Activated naive CD8-positive, alpha-beta T cell treated with anti-CD3 and anti-CD28 coated beads for 36 hours (primary cell): ENCODE measurements at regions not wholly inside any gene's neighbourhood (a gene's known extent, or its start where the extent isn't known, plus 50 kb on each side); places are given as distances from the start of the nearest gene placed in this dataset.

Experiments
- DNase-seq: peaks from one replicate; pipeline ENCODE4 v3.0.0; 2021
- H3K27ac Mint-ChIP-seq: one replicate; pipeline ENCODE4 v1.8.0; 2022; ENCODE audit warnings: mild to moderate bottlenecking, moderate library complexity, mixed read lengths
- H3K27me3 Mint-ChIP-seq: one replicate; pipeline ENCODE4 v1.8.0; 2022; ENCODE audit warnings: mild to moderate bottlenecking, mixed read lengths
- H3K36me3 Mint-ChIP-seq: one replicate; pipeline ENCODE4 v1.8.0; 2021; ENCODE audit warnings: mild to moderate bottlenecking, mixed read lengths
- H3K4me1 Mint-ChIP-seq: one replicate; pipeline ENCODE4 v1.8.0; 2021; ENCODE audit warnings: mixed read lengths
- H3K4me3 Mint-ChIP-seq: one replicate; pipeline ENCODE4 v1.8.0; 2022; ENCODE audit warnings: mild to moderate bottlenecking, moderate library complexity, mixed read lengths
- H3K9me3 Mint-ChIP-seq: one replicate; pipeline ENCODE4 v1.8.0; 2022; ENCODE audit warnings: mixed read lengths

DNA sequence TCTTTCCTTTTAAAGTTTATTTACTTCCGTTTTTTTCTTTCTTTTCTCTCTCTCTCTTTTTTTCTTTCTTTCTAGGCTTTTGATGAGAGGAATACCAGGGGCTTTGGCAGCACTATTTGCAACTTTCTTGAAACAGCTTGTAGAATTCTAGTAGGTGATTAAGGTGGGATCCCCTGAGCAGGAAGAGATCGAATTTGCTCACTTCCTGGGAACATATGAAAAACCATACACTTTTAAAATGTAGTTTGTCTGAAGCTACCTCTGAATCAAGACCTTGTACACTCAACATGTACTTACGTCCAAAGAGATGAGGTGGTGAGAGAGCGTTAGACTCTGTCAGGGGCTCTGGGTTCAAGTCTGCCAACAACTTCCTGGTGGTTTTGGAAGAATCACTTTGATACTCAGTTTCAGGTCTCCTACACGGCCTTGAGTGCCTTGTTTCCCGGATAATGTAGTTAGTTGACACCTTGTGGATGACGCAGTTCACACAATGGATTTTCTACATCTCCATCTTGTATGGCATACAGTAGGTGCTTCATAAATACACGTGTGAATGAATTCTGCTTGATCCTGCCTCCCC lies 229.1 kb downstream of the MYCN start:
- H3K36me3 Mint-ChIP-seq = no peaks in the 10 kb centered on the region
- no peak overlapping the region for H3K27ac Mint-ChIP-seq
- no peak overlapping the region for H3K4me3 Mint-ChIP-seq

DNA sequence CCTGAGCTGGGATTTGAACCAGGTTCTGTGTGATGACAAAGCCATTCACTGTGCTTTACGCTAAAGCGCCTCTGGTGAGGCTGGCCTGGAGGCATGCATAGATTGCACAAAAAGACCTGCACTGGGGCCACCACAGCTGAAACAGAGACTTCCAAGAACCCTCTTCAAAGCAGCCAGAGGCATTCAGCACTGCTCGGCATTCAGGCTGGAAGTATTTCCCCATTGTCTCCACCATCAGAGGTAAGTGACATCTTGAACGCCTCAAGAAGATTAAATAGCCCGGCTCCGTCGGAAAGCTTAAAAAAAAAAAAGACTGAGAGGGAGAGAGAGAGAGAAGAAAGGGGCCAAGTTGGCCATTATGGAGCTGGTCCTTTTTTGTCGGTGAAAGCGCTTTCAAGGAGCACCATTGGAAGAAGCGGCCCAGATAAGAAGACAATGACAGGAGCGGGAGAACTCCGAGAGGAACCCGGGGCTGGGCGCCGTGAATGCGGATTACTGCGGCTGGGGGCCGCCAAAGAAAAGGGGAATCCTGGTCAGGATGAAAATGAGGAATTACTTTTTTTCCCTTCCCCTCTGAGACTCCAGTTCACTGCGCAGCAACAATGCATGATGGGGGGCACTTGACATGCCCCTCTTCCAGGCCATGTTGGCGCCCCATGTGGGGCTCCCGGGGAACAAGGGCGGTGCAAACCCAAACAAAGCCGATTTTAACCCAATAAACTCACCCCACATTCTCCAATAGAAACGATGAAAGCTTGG lies 228.3 kb downstream of the MYCN start:
- no peaks in the 10 kb centered on the region for H3K9me3 Mint-ChIP-seq
- H3K27ac Mint-ChIP-seq = no peak overlapping the region
- DNase-seq = no peak
- no peak overlapping the region for H3K4me3 Mint-ChIP-seq
- no peaks in the 10 kb centered on the region for H3K27me3 Mint-ChIP-seq
- no peaks in the 10 kb centered on the region for H3K4me1 Mint-ChIP-seq
- H3K36me3 Mint-ChIP-seq = no peaks in the 10 kb centered on the region

More for the DNA sequence above, 229.1 kb downstream of the MYCN start:
- no peaks in the 10 kb centered on the region for H3K9me3 Mint-ChIP-seq
- H3K4me1 Mint-ChIP-seq = no peaks in the 10 kb centered on the region
- no peaks in the 10 kb centered on the region for H3K27me3 Mint-ChIP-seq
- DNase-seq = no peak

DNA sequence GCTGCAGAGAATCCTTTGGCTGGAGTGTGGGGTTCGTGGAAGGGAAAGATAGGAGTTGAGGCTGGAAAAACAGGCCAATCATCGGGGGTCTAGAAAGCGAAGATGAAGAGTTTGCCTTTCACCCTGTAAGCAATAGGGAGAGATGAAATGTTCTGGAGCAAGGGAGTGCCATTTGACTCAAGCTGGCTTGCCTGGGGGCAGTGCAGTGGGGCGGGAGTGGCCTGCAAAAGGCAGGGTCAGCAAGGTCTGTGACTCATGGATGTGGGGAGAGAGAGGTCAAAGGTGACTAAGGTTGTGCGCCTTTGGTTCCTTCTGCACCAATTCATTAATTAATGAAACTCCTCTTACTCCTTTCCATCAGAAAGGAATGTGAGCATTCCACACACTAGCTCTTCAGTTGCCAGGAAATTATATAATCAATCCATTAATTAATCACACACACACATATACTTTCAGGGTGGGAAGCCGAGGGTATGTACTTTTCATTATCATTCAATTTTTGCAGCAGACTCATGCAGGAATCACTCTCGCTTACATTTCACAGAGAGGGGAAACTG lies 227.6 kb downstream of the MYCN start:
- no peak overlapping the region for H3K4me3 Mint-ChIP-seq
- H3K27ac Mint-ChIP-seq = no peak overlapping the region
- no peaks in the 10 kb centered on the region for H3K4me1 Mint-ChIP-seq
- no peaks in the 10 kb centered on the region for H3K36me3 Mint-ChIP-seq
- no peaks in the 10 kb centered on the region for H3K27me3 Mint-ChIP-seq
- DNase-seq = no peak
- H3K9me3 Mint-ChIP-seq = no peaks in the 10 kb centered on the region

DNA sequence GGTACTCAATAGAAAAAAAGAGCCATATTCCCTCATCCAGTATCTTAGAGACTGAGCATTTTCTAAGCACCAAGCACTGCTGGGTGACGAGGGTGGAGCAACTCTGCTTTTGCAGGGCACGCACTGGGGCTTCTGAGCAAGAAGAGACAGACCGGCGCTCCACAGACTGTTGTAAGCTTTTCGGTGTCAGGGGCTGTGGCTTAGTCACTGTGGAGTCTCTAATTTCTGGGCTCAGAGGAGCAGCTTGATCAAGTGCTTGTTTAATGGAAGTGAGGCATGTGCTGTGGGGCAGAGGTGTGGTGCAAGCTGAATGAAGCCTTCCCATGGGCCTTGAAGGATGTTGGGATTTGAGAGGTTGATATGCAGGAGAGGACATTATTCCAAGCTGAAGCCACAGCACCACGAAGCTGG lies 227.1 kb downstream of the MYCN start:
- Mint-ChIP-seq H3K36me3 (no peaks in the 10 kb centered on the region), H3K4me3 (no peak overlapping the region), H3K27ac (no peak overlapping the region), H3K4me1 (no peaks in the 10 kb centered on the region), H3K9me3 (no peaks in the 10 kb centered on the region), H3K27me3 (no peaks in the 10 kb centered on the region)
- no peak for DNase-seq

DNA sequence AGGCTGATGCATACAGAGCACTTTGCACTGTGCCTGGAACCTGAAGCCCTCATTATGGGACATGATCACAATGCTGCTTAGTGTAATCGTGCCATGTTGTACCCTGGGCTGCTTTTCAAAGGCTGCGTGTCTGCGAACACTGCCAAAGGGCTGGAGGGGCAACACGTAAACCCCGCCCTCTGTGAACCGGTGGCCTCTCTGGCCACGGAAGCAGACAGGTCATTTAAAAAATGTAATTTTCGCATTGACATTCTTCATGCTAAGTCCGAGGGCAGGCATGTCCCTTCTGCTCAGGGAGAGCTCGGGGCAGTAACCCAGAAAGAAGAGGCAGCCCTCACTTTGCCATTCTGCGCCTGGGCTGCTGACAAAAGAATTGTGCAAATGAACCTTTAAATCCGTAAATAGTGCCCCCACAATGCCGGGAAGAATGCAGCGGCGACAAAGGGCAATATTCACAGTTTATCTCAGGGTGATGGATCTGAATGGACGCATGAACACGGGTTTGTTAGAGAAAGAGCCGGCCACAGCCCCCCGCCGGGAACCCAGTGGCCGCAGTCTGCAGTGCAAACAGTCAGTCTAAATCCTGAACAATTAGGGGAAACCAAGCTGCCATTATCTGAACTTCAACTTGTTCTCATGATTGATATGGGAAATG lies 226.1 kb downstream of the MYCN start:
- no peaks in the 10 kb centered on the region for H3K27me3 Mint-ChIP-seq
- H3K4me3 Mint-ChIP-seq = no peak overlapping the region
- DNase-seq = no peak
- H3K9me3 Mint-ChIP-seq = no peaks in the 10 kb centered on the region
- no peak overlapping the region for H3K27ac Mint-ChIP-seq
- H3K4me1 Mint-ChIP-seq = no peaks in the 10 kb centered on the region
- H3K36me3 Mint-ChIP-seq = no peaks in the 10 kb centered on the region

DNA sequence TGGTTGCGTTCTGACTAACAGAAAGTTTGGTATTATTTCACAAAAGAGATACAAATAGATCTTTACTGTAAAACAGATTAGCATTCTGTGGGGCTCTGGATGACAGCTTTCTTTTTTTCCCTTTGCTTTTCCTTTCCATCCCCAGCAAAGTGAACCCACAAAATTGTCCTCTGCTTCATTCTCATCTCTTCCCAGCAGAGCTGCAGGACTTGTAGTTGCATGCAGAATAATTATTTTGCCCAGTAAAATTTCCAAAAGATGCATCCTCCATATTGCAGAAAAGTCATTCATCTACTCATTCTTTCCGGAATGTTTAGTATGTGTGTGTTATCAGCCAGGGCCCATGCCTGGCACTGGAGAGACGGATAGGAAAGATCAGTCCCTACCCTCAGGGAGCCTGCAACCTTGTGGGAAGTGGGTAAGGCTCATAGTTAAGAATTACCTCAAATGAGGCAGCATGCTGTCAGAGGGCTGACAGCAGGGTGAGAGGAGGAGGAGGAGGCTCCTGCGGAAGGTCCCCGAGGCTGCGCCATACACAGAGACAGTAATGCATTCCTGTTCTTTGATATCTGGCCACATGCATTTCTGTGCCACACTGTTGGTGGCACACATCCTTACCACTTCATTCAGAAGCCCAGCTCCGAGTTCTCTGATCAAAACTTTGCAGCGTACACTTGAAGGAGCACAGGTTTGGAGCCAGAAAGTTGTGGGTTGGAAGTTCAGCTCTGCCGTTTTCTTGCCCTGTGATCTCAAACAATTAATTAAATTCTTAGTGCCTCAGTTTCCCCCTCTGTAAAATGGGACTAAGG lies 225.4 kb downstream of the MYCN start:
- DNase-seq = no peak
- H3K27ac Mint-ChIP-seq = no peak overlapping the region
- H3K36me3 Mint-ChIP-seq = no peaks in the 10 kb centered on the region
- no peak overlapping the region for H3K4me3 Mint-ChIP-seq
- no peaks in the 10 kb centered on the region for H3K9me3 Mint-ChIP-seq
- no peaks in the 10 kb centered on the region for H3K4me1 Mint-ChIP-seq
- no peaks in the 10 kb centered on the region for H3K27me3 Mint-ChIP-seq

DNA sequence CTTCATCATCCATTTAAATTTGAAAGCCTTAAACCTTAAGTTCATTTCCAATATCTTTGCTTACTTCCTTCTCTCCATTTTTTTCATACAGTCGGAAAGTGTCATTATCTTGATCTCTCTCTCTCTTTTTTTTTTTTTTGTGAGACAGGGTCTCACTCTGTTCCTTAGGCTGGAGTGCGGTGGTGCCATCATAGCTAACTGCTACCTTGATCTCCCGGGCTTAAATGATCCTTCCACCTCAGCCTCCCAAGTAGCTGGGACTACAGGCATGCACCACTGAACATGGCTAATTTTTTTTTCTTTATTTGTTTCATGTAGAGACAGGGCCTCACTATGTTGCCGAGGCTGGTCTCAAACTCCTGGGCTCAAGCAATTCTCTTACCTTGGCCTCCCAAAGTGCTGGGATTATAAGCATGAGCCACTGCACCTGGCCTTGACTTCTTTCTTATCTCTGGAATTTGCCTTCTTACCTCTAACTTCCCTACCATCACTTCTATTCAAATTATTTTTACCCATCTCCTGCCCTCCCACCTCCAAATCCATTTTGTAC lies 222.2 kb downstream of the MYCN start:
- peaks cover 4% of the 10 kb centered on the region for H3K27me3 Mint-ChIP-seq
- H3K9me3 Mint-ChIP-seq = no peaks in the 10 kb centered on the region
- no peak for DNase-seq
- no peak overlapping the region for H3K27ac Mint-ChIP-seq
- H3K4me1 Mint-ChIP-seq = no peaks in the 10 kb centered on the region
- no peak overlapping the region for H3K4me3 Mint-ChIP-seq
- H3K36me3 Mint-ChIP-seq = no peaks in the 10 kb centered on the region

DNA sequence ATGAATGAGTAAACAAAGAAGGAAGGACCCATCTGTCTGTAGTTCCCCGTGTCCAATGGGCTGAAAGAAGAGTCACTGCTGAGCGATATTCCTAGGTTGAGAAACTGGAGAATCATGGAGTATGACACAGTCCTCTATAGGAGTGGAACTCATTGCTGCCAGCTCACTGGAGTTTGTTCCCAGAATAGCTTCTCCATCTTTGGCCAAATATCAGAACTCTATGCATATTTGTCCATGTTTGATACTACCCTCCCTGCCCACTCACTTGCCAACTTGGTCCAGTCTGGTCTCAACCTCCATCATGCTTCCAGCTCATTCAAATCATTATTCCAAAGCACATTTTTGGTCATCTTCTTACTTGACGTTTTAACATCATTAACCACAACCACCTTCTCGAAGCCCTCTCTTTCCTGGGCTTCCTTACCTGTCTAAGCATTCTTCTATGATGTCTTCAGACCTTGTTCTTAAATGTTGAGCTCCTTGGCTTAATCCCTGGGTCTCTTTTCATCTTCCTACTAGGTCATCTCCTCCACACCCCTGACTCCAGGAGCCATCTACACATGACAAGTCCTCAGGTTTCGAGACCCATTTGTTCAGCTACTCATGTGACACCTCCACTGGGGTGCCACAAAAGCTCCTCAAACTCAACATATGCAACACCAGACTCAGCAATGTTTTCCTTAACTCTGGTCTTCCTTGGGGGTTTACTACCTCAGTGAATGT lies 221.6 kb downstream of the MYCN start:
- no peak for DNase-seq
- Mint-ChIP-seq H3K4me3 (no peak overlapping the region), H3K9me3 (no peaks in the 10 kb centered on the region), H3K36me3 (no peaks in the 10 kb centered on the region), H3K27me3 (peaks cover 4% of the 10 kb centered on the region), H3K4me1 (no peaks in the 10 kb centered on the region), H3K27ac (no peak overlapping the region)

DNA sequence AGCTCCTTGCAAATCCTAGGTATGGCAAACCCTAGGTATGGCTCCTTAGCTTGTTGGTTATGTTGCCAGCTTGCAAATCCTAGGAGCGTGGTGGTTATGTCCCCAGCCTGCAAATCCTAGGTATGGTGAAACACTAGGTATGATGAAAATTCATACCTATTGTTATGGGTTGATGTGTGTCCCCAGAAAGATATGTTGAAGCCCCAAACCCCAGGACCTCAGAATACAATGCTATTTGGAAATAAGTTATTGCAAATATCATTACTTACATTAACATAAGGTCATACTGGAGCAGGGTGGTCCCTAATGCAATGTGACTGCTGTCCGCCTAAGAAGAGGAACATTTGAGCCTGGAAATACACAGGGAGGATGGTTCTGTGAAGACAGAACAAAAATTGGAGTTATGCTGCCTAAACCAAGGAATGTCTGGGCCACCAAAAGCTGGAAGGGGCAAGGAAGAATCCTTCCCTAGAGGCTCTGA lies 220.8 kb downstream of the MYCN start:
- Mint-ChIP-seq H3K4me1 (no peaks in the 10 kb centered on the region), H3K9me3 (no peaks in the 10 kb centered on the region), H3K36me3 (no peaks in the 10 kb centered on the region), H3K4me3 (no peak overlapping the region), H3K27ac (no peak overlapping the region), H3K27me3 (peaks cover 4% of the 10 kb centered on the region)
- no peak for DNase-seq

DNA sequence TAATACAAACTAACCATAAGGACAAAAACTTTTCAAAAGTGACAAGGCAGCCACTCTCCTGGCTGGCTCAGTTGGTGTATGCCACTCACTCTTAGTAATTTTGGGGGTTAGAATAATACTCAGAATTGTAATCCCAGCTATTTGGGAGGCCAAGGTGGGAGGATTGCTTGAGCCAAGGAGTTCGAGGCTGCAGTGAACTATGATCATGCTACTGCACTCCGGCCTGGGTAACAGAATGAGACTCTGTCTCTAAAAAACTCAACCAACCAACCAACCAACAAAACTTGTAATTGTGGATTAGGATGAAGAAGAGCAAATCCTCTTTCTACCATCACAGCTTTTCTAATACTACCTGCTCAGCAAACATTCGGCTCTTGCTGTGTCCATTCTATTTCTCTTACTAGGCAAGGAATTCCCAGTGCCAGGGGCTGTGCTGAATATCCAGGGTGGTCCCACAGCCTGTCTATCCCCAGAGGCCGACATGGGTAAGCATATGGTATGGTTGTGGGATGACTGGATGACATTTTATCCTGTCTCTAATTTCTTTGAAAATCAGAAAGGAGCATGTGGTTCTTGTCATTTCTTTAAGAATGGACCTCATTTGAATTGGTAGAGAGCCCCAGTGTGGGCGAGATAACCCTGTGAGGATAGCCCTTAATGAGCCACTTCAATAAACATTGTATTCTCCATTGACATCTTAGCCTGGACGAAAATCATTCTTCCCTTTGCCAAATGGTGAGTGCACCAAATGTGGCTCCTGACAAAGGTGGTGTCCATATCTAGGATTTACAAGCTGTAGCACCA lies 220.1 kb downstream of the MYCN start:
- no peak for DNase-seq
- H3K27me3 Mint-ChIP-seq = peaks cover 4% of the 10 kb centered on the region
- no peaks in the 10 kb centered on the region for H3K9me3 Mint-ChIP-seq
- H3K36me3 Mint-ChIP-seq = no peaks in the 10 kb centered on the region
- H3K4me3 Mint-ChIP-seq = no peak overlapping the region
- no peak overlapping the region for H3K27ac Mint-ChIP-seq
- H3K4me1 Mint-ChIP-seq = no peaks in the 10 kb centered on the region

DNA sequence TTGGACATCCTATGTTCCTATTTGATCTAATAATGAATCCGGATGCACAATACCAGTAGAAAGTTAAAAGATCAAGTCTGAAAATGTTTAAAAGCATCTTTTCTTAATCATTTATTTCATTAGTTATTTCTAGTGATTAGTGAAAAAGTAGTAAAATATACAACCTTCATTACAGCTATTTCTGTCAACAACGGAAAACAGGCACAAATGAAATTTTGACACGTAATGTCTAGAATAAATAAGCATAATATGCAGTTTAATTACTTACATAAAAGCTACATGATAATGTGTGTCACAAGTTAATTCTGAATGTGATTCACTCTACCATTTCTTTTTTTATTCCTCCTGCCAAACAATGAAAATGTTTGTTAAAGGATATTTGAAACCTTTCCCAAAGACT lies 216.1 kb downstream of the MYCN start:
- DNase-seq = no peak
- Mint-ChIP-seq H3K27me3 (peaks cover 4% of the 10 kb centered on the region), H3K4me1 (no peaks in the 10 kb centered on the region), H3K4me3 (no peak overlapping the region), H3K27ac (no peak overlapping the region), H3K36me3 (no peaks in the 10 kb centered on the region), H3K9me3 (no peaks in the 10 kb centered on the region)

DNA sequence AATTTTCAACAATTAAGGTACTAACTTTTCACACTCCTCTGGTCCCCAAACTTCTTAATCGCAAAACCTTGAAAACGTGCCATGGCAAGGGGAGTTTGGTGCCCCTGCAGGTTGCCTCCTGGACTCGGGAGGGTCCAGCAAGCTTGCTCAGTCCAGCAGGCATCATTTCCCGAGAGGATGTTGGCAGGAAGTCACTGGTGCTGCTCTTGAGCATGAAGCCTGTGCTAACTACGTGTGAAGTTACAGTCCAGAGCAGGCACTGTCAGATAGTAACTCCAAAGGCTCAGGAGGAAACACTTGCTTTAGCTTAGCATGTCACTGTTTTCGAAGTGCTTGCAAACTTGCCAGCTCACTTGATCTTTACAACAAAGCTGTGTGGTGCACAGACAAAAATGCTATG lies 215.4 kb downstream of the MYCN start:
- DNase-seq = no peak
- Mint-ChIP-seq H3K9me3 (no peaks in the 10 kb centered on the region), H3K4me3 (no peak overlapping the region), H3K27me3 (peaks cover 4% of the 10 kb centered on the region), H3K4me1 (no peaks in the 10 kb centered on the region), H3K36me3 (no peaks in the 10 kb centered on the region), H3K27ac (no peak overlapping the region)

DNA sequence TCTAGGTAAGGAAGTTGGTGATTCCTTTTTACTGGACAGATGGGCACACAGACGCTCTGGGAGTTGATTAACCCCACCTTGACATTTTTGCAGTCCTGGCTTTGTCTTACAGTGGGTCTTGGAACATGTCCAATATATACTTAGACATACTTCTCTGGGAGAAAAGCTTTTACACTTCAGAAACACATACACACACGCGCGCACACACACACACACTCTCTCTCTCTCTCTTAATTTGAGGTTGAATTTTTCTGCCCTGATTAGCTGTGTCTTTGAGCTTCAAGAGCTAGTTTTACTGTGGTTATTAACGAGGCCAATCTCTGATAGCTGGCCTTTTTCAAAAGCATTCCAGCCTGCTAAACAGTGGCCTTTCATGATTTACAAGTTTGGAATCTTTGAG lies 215.0 kb downstream of the MYCN start:
- no peak overlapping the region for H3K27ac Mint-ChIP-seq
- no peaks in the 10 kb centered on the region for H3K36me3 Mint-ChIP-seq
- no peak for DNase-seq
- H3K4me1 Mint-ChIP-seq = no peaks in the 10 kb centered on the region
- H3K9me3 Mint-ChIP-seq = no peaks in the 10 kb centered on the region
- peaks cover 4% of the 10 kb centered on the region for H3K27me3 Mint-ChIP-seq
- H3K4me3 Mint-ChIP-seq = no peak overlapping the region
